DMS 273 treated with DMSO at 0.1 percent for 48 hours (cell line): ENCODE measurements at regions not wholly inside any gene's neighbourhood (a gene's known extent, or its start where the extent isn't known, plus 50 kb on each side); places are given as distances from the start of the nearest gene placed in this dataset.

Experiments used
- DNase-seq: peaks from one replicate; lab custom pipeline; 2025; lab: John Stamatoyannopoulos, UW

DNA sequence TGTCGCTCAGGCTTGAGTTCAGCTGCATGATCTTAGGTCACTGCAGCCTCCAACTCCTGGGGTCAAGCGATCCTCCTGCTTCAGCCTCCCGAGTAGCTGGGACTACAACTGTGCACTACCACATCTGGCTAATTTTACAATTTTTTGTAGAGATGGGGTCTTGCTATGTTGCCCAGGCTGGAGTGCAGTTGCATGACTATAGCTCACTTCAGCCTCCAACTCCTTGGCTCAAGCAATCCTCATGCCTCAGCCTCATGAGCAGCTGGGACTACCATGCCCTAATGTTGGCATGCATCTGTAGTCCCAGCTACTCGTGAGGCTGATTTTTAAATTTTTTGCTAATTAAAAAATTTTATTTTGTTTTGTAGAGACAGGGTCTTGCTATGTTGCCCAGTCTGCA lies 101.9 kb upstream of the NPTX2 start:
- DNase-seq = no peak

DNA sequence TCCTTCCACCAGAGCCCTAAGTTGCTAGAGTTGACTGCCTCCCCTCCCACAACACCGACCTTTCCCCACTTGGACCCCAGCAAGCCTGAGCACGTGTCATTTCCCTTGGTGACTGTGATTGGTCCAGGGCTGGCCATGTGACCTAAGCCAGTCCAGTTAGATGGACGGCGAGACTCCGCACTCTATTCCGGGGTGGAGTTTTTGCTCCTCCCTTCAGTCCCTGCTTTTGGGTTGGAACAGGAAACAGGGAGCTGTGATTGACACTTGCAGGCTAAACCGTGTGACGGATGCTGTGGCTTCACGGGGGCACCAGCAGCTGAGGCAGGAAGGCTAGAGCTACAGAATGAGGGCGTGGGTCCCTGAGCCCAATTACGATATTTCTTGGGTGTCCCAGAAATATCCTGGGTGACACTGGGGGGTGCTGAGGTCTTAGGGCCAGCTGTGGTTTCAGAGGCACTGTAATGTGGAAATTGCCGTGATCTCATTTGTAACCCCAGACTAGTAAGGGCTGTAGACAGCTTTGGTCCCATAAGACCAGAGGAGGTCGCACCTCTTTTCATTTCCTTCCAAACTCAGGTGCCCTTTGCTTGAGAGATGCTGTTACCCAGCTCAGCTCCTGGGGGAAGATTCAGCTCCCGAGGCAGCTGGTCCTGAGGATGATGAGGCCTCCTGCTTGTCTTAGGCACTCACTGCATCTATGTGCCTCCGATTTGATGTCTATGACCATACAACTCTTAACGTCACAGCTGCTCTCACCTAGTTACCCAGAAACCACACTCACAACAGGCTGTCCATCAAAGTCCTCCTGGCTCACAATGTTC lies 102.7 kb upstream of the NPTX2 start:
- DNase-seq = no peak

DNA sequence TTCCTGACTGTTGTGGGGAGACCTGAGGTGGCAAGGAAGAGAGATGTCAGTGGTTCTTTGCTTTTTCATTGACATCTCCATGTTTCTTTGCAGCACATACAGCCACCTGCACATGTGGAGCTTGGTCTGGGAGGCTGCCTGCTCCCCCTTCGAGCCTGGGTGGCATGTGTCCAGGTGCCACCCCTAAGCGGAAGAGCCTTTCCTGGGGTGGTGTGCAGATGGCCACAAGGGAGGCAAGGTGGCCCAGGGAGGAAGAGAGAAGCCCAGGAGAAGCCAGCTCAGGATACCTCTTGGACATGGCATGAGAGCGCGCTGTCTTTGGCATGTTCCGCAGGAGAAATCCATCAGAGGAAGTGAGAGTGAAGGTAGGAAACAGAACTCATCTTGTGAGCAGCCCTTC lies 105.9 kb upstream of the NPTX2 start:
- DNase-seq = no peak

DNA sequence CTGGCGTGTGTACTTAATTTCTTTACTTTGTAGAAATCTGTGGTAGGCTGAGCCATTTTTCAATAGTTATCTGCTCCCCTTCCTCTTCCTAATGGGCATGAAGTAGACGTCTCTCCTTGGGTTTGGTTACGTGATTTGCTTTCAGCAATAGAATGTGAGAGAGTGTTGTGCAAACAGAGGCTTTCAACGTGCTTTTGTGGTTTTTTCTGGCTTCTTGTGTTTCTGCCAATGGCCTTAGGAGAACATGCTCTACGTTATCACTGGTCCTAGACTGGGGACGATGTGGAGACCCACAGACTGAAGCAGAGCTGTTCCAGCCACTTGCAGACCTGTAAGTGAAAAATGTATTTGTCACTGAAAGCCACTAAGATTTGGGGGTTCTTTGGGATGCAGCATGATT lies 107.2 kb upstream of the NPTX2 start:
- DNase-seq = no peak

DNA sequence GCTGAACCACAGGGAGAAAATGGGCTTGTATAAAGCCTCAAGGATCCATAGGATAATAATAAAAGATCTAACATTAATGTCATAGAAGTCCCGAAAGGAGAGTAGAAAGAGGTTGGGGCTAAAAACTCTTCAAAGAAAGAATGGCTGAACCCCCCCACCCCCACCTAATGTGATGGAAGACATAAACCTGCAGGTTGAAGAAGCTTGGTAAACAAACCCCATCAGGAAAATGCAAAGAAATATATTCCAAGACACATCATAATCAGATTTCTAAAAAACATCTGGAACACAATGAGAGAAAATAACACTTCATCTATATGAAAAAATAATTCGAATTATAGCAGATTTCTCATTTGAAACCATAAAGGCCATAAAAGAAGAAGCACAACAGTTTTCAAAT lies 105.6 kb upstream of the BAIAP2L1 start:
- DNase-seq = no peak

DNA sequence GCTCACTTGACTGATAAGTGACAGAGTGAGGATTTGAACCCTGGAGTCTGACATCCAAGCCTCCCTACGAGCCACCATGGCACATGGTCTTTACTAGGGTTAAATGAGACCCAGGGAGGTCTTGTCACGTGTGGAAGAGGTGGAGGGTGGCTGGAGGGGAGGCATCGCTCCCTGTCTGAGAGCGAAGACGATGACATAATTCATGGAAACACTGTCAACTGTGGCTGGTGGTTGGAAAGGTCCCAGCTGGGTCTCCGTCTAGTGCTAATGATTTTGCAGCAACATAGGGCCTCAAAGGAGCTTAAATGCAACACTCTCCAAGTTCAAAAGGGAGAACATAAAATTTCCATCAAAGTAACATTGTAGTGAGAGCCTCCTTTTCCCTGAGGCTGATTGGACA lies 99.9 kb upstream of the BAIAP2L1 start:
- DNase-seq = no peak

DNA sequence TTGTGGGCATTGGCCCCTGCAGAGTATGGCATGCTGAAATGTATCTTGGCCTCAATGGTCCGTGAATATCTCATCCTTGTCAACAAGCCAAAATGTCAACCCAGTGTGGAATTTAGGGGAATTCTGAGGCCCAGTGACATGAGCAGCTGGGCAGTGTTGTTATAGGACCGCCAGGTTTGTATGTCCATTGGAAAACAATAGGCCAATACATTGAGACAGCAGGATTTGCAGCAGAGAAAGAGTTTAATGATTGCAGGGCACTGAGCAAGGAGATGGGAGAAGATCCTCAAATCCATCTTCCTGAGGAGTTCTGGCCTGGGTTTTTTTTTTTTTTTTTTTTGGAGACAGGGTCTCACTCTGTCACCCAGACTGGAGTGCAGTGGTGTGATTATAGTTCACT lies 95.7 kb upstream of the BAIAP2L1 start:
- DNase-seq = no peak

DNA sequence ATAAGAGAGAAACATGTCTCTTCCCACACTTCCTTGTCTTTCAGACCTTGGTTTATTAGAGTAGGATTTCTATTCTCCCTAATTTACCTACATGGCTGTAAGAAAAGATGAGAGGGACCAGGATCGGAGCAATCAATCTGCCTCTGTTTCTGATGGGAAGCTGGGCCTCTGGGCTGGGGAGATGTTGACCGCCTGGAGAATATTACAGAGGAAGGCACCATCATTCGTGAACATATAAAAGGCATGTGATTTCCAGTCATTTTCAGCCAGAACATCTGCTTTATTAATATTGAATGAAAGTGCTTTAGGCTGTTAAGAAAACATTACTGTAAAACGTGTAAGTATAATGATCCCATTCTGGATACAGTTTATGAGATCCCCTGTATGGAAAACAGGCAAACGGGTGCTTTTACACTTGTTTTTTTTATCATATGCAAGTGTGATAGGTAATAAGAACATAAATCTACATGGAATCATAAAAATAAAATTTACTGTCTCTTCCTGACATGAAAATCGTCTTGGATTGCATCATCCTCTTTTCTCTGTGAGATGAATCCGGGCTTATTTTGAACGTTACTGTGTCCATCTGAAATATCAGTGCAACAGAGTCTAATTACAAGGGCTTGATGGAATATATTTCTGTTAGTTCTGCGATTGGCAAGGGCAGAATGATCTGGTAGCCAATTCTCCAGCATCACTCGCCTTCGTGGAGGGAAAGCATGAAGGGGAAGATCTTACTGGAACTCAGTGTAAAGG lies 94.5 kb upstream of the BAIAP2L1 start:
- no peak for DNase-seq

DNA sequence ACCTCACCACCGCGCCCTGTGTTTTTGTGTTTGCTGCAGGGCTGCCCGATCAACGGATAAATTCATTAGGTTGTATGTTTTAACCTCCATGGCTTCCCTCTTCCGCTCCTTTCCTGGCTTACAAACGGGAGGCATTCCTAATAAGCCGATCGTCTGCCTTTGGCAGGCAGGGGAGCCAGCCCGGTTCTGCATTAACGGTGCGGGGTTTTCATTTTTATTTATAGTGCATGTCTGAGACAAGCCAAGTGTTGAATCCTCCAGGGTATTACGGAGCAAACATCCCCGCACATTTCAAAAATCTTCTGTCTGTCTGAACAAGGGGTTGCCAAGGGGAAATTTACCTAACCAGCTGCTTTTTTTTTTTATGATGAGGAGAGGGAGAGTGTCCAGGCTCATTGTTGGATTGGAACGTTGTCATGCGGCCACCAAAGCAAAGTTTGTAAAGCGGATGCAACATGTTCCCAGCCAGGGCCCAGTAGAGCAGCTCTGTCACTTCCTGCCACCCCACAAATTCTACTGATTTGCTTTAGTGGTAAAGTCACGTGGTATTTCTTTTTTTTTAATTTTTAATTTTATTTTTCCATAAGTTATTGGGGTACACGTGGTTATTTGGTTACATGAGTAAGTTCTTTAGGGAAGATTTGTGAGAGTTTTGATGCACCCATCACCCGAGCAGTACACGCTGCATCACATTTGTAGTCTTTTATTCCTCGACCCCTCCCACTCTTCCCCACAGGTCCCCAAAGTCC lies 92.3 kb upstream of the BAIAP2L1 start:
- no peak for DNase-seq

DNA sequence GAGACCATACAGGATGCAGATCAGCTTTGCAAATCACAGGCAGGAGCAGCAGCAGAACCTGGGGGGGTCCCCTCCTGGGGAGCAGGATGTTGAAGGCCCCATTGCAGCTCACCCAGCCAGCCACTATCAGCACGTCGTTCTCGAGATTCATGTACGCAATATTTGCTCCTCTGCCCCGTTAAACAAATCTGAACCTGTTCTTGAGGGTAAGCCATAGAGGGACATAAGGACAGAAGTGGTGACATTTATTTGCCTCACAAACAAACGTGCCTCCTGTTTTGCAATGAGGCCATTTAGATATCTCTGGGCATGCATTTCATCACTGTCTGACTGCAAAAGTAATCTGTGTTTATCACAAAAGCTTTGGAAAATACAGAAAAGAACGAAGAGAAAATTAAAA lies 87.3 kb upstream of the BAIAP2L1 start:
- no peak for DNase-seq

DNA sequence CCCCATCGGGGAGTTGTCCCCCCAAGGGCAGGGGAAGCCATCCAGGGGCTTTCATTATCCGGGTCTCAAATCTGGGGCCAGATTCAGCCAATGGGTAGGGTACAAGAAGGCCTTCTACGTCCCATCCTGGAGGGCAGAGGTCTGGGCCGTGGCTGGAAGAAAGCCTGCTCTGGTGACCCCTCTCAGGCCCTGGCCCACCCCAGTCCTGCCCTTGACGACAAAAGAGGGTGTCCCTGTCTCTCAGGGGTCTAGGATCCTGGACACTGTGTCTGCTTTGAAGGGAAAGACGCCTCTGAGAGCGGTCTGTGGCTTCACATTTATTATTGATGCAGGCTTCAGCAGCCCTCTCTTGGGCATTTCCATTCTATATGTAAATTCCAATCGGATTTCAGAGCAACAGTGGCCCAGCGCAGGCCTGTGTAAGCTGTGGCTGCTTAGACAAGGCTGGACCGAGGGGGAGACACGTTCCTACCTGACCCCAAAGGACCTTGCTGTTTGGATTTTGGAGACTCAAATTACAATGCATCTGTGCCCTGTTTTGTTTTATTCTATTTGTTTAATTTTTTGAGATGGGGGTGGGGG lies 83.2 kb upstream of the BAIAP2L1 start:
- no peak for DNase-seq

DNA sequence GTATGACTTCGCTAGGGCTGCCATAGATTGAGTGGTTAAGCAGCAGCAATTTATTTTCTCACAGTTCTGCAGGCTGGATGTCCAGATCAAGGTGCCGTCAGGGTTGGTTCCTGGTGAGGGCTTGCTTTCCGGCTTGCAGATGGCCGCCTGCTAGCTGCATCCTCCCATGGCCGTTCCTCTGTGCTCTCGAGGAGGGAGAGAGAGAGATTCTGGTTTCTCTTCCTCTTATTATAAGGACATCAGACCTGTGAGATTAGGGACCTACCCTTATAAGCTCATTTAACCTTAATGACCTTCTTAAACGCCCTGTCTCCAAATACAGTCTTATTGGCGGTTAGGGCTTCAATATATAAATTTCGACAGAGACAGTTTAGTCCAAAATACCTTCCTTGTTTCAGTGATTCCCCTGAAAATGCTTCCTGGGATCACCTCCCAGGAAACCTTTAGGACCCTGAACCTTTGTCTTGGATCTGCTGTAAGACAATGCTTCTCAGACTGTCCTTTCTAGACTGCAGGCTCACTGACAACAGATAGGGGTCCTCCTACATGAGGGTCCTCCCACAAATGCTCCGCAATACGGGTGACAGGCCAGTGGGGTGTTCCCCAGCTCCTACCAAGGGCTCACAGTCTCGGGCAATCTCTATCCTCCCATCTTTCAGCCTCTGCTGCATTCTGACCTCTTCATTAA lies 82.5 kb upstream of the BAIAP2L1 start:
- DNase-seq = no peak

DNA sequence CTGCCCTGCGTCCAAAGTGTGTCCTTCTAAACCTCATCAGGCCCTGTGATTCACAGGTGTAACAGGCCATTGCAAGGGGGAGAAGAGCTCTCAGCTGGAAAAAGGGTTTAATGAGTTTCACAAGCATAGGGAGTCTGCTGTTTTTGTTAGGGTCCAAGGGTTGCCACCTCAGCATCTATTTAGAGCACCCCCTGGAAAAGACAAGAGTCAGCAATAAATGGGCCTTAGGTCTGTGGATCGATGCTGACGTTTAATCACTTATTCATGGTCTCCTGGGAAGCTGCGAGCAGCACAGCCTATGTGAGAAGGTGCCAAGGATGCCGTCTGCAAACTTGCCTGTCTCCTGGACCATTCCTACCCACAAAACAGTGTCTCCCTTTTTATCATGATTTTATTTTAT lies 78.4 kb upstream of the BAIAP2L1 start:
- DNase-seq = no peak

DNA sequence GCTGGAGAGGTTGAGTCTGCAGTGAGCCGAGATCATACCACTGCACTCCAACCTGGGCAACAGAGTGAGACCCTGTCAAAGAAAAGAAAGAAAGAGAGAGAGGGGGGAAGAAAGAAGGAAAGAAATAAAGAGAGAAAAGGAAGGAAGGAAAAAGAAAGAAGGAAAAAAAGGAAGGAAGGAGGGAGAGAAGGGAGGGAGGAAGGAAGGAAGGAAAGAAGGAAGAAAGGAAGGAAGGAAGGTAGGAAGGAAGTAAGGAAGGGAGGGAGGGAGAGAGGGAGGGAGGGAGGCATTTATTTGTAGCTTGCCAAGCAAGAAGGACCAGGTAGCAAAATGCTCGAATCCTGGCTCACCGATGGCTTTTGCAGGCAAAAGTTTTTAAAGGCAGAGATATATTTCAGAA lies 74.5 kb upstream of the BAIAP2L1 start:
- DNase-seq = no peak

DNA sequence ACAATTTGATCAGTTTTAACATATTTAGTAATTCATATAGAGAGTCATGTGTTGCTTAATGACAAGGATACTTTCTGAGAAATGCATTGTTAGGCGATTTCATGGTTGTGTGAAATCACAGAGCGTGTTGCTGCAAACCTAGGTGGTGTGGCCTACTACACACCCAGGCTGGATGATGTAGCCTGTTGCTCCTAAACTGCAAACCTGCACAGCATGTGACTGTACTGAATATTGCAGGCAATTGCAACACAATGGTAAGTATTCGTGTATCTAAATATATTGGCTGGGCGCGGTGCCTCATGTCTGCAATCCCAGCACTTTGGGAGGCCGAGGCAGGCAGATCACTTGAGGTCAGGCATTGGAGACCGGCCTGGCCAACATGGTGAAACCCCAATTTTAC lies 73.7 kb upstream of the BAIAP2L1 start:
- DNase-seq = no peak

DNA sequence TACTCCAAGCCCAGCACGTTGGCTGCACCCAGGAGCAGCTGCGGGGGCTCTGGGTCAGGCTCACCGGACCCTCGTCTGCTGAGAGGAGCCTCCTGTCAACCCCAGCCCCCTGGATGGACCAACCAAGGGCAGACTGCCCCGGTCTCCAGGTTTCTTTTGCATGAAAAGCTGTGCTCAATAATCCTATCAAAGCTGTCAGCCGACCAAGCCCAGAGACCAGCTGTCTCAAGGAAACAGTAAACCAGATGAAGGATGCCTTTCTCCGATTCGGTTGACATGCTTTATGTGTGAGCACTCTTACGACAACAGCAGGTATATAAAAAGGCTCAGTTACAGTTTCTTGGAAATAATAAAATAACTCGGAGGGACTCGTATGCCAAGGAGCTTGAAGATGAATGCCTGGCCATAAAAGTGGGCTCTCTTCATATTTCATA lies 71.6 kb upstream of the BAIAP2L1 start:
- peak; percentile 12 for DNase-seq

DNA sequence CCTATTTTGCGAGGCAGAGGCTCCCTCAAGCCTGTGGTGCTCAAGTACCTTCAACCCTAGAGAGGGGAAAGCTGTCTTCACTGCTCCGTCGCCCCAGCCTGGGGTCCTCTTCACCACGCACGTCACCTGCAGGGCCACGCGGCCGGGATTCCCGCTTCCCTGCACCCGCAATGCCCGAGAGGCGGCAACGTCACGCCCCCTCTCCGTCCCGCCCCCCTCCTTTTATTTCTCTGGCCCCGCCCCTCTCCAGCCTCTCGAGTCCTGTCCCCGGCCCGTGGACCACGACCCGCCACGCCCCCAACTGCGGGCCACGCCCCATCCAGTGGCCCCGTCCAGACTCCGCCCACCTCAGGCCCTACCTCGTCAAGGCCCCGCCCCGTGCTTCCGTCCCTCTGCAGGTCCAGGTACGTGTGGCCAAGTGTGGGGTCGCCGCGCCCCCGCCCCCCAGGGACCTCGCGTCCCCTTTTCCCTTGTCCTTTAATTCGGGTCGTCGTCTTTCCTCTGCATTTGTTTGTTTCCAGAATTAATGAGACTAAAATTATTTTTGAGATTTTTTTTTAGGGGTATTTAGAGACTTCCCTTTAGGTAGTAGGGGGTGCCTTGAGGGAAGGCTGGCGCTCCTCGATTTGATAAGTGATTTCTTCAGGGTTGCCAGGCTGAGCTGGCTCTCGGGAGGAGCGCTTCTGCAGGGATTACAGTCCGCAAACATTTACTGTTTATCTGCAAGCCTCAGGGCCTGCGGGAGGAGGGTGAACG lies 69.8 kb upstream of the BAIAP2L1 start:
- DNase-seq = no peak

DNA sequence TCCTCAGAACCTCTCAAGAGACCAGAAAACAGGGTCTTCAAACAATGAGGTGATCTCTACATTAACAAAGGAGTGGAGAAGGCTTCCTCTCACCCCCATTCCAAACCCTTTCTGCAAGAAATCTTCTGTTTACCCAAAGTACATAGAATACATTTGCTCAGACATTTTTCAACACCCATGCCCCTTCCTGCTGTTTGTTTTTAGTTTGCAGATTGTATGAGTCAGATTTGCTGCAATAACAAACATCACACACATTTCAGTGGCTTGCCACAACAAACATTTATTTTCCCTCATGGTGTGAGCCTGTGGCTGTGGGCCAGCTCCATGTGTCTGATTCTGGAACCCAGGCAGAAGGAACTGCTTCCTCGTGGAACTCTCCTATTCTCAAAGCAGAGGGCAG lies 68.2 kb upstream of the BAIAP2L1 start:
- no peak for DNase-seq

DNA sequence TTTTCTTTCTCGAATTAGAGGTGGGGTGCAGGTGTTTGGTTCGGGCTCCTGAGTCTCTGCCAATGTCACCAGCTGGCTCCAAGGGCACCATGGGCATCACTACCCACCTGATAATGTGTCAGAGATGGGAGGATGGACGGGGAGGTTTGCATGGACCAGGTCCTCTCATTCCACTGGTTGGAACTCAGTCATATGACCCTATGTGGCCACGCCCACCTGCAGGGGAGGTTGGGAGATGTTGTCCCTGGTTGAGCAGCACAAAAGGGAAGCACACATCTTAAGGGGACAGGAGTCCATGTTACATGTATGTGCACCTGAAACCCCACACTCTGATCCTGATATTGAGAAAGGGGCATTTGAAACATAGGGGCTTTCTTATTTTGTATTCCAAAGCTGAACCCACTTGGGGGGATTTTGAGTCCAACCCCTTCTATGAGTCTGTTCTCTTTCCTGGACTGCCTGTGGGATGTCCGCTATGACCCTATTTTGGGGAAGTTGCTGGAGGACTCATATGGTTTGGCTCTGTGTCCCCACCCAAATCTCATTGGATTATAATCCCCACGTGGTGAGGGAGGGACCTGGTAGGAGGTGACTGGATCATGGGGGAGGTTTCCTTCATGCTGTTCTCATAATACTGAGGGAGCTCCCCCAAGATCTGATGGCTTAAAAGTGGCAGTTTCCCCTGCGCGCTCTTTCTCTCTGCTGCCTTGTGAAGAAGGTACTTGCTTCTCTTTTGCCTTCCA lies 66.9 kb upstream of the BAIAP2L1 start:
- DNase-seq = no peak

DNA sequence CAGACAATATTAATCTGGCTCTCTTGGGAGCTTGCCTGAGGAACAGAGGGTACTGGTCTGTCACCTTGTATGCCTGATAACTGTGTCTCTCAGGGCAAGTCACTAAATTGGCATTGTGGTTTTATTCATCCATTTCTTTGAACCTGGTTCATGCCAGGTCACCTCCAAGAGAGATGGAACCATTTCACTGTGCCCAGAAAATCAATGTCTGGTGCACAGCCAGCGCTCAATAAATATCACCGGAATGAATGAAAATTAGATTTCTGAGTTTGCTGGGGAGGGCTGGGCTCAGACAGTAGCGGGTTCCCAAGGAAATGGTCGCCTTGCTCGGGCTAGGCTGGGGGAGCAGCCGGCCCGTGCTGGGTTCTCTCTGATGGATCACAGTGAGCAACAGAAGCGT lies 64.1 kb upstream of the BAIAP2L1 start:
- DNase-seq = no peak
